ENCODE measurements at regions not wholly inside any gene's neighbourhood (a gene's known extent, or its start where the extent isn't known, plus 50 kb on each side); places are given as distances from the start of the nearest gene placed in this dataset.

GRCh38 chr12:4003576-4003975 lies 130.4 kb upstream of the PARP11 start:
- TF ChIP-seq POLR2A (IDR thresholded peaks at IDR 0.05; ENCODE audit: low read depth, low read length) (no peak), PBX3 (IDR thresholded peaks at IDR 0.05; ENCODE audit: insufficient replicate concordance, low read depth, low read length) (no peak)
